GM13977 (cell line): ENCODE measurements at regions not wholly inside any gene's neighbourhood (a gene's known extent, or its start where the extent isn't known, plus 50 kb on each side); places are given as distances from the start of the nearest gene placed in this dataset.
"Not testable (repeated sequence)": the region's sequence is repeated elsewhere in the genome, so short reads cannot be mapped to it uniquely, and the experiment has no call there.

Experiments
- DNase-seq: peaks from one replicate; pipeline ENCODE4 v3.0.0; 2012; ENCODE audit warnings: low spot score
- CTCF ChIP-seq: IDR thresholded peaks from 2 replicates; pipeline ENCODE4 v1.5.1; 2012; ENCODE audit warnings: mild to moderate bottlenecking, control low read depth; ENCODE audit not compliant: insufficient read depth; ENCODE audit errors: extremely low read depth, missing control alignments
- in situ Hi-C: fragments of 300-500 bp; cut with MboI; formaldehyde crosslinking; loops from one replicate; pipeline ENCODE4 v1.12.0; 2022; ENCODE audit warnings: low sequenced_read_pairs, low pct_unique_long_range_greater_than_20kb, mixed read lengths, inconsistent platforms; ENCODE audit not compliant: unreplicated experiment

GRCh38 chr7:85286446-85286845, 99.6 kb upstream of the SEMA3D start:
- in situ Hi-C loops, result no loop called here
- no peak for DNase-seq
- TF ChIP-seq CTCF, result no peak

GRCh38 chr7:85285527-85285926, 98.7 kb upstream of the SEMA3D start:
- no peak for TF ChIP-seq CTCF
- in situ Hi-C loops, result no loop called here

GRCh38 chr7:85275204-85275603, 88.3 kb upstream of the SEMA3D start:
- no peak for DNase-seq
- in situ Hi-C loops, result no loop called here
- no peak for TF ChIP-seq CTCF

More at GRCh38 chr7:85285527-85285926, 98.7 kb upstream of the SEMA3D start:
- DNase-seq, result no peak

GRCh38 chr7:85274454-85274853, 87.6 kb upstream of the SEMA3D start:
- TF ChIP-seq CTCF, result no peak
- in situ Hi-C loops, result no loop called here
- no peak for DNase-seq

GRCh38 chr7:85262891-85263290, 76.0 kb upstream of the SEMA3D start:
- no peak for DNase-seq
- in situ Hi-C loops, result no loop called here

GRCh38 chr7:85261336-85261735, 74.5 kb upstream of the SEMA3D start:
- TF ChIP-seq CTCF, result no peak
- DNase-seq, result no peak
- in situ Hi-C loops, result no loop called here

More at GRCh38 chr7:85262891-85263290, 76.0 kb upstream of the SEMA3D start:
- TF ChIP-seq CTCF, result no peak

GRCh38 chr7:85249787-85250186, 62.9 kb upstream of the SEMA3D start:
- in situ Hi-C loops, DNase-seq: not testable (repeated sequence)
